SK-N-SH (cell line): ENCODE measurements at regions not wholly inside any gene's neighbourhood (a gene's known extent, or its start where the extent isn't known, plus 50 kb on each side); places are given as distances from the start of the nearest gene placed in this dataset.

Experiments
- CTCF ChIA-PET: fragments of 300-600, 350-600 bp; formaldehyde crosslinking; extraction: SDS; loops from one replicate; lab custom pipeline; 2021; lab: Yijun Ruan, JAX
- POLR2A ChIA-PET: fragments of 350-600 bp; sonication (Branson Sonifier 250); formaldehyde crosslinking; extraction: SDS; loops from one replicate; lab custom pipeline; 2020; ENCODE audit warnings: antibody characterized with exemption, inconsistent platforms; lab: Yijun Ruan, JAX
- DNase-seq: peaks from one replicate; pipeline ENCODE4 v3.0.0; 2012
- H2AFZ ChIP-seq: fragments of 200-600 bp; sonication (generic); 2 replicates; pipeline ENCODE4 v1.8.1; 2016; ENCODE audit warnings: antibody characterized with exemption, mild to moderate bottlenecking, low read depth
- H3F3A ChIP-seq: fragments of 200-600 bp; sonication (generic); replicated peaks from 2 replicates; pipeline ENCODE3; 2016; ENCODE audit warnings: antibody characterized with exemption, mild to moderate bottlenecking; ENCODE audit not compliant: insufficient read depth
- H3K27ac ChIP-seq, 2 experiments: fragments of 200-500 bp in 1 of 2; fragments of 200-600 bp in 1 of 2; sonication (Bioruptor generic) in 1 of 2; sonication (generic), shearing (Covaris generic) in 1 of 2; 2 replicates each; pipeline versions ENCODE4 v1.5.1 to v1.6.1; 2014 to 2016; ENCODE audit warnings: low read depth in 2 of 2, inconsistent platforms in 1 of 2, low read length in 1 of 2, mild to moderate bottlenecking in 1 of 2, mixed read lengths in 1 of 2
- H3K27me3 ChIP-seq: fragments of 200-600 bp; sonication (generic), shearing (Covaris generic); 2 replicates; pipeline ENCODE4 v1.6.1; 2016; ENCODE audit warnings: mixed run types; ENCODE audit not compliant: insufficient read depth
- H3K36me3 ChIP-seq, 2 experiments: fragments of 200-500 bp in 1 of 2; fragments of 200-600 bp in 1 of 2; sonication (Bioruptor generic) in 1 of 2; sonication (generic) in 1 of 2; replicated peaks in 1 of 2; 2 replicates each; pipeline versions ENCODE3 to v1.5.1; 2014 to 2016; ENCODE audit warnings: low read length in 1 of 2, mild to moderate bottlenecking in 1 of 2; ENCODE audit not compliant: insufficient read depth in 2 of 2, control insufficient read depth in 1 of 2
- H3K4me1 ChIP-seq, 2 experiments: fragments of 200-500 bp in 1 of 2; fragments of 200-600 bp in 1 of 2; sonication (Bioruptor generic) in 1 of 2; sonication (generic), shearing (Covaris generic) in 1 of 2; 2 replicates each; pipeline versions ENCODE4 v1.5.1 to v1.6.1; 2014 to 2016; ENCODE audit warnings: low read depth in 1 of 2, low read length in 1 of 2, mixed run types in 1 of 2; ENCODE audit not compliant: insufficient read depth in 2 of 2, control insufficient read depth in 1 of 2
- H3K4me2 ChIP-seq: fragments of 200-600 bp; sonication (generic), shearing (Covaris generic); 2 replicates; pipeline ENCODE4 v1.6.1; 2017; ENCODE audit warnings: mixed run types
- H3K4me3 ChIP-seq, 2 experiments: fragments of 200-500 bp in 1 of 2; fragments of 200-600 bp in 1 of 2; sonication (Bioruptor generic) in 1 of 2; sonication (generic), shearing (Covaris generic) in 1 of 2; 2 replicates each; pipeline versions ENCODE4 v1.5.1 to v1.8.1; 2014 to 2016; ENCODE audit warnings: low read depth in 2 of 2, inconsistent platforms in 1 of 2, low read length in 1 of 2, mild to moderate bottlenecking in 1 of 2, mixed read lengths in 1 of 2, moderate library complexity in 1 of 2
- H3K79me2 ChIP-seq: fragments of 200-600 bp; sonication (generic); 2 replicates; pipeline ENCODE4 v1.8.1; 2017; ENCODE audit warnings: mild to moderate bottlenecking; ENCODE audit not compliant: insufficient read depth
- H3K9ac ChIP-seq: fragments of 200-600 bp; sonication (generic); 2 replicates; pipeline ENCODE4 v1.6.1; 2017; ENCODE audit warnings: mixed run types
- H3K9me2 ChIP-seq: fragments of 200-600 bp; sonication (generic); 2 replicates; pipeline ENCODE4 v1.6.1; 2017; ENCODE audit warnings: mixed run types
- H3K9me3 ChIP-seq: fragments of 200-600 bp; sonication (generic); 2 replicates; pipeline ENCODE4 v1.6.1; 2017; ENCODE audit warnings: mixed run types, mild to moderate bottlenecking, moderate library complexity
- H4K20me1 ChIP-seq: fragments of 200-600 bp; sonication (generic); 2 replicates; pipeline ENCODE4 v1.6.1; 2017; ENCODE audit warnings: mild to moderate bottlenecking, mixed run types; ENCODE audit not compliant: insufficient read depth
- EP300 ChIP-seq, 2 experiments: IDR thresholded peaks; 2 replicates each; pipeline versions ENCODE4 v1.4.0 to v1.6.1; 2012; ENCODE audit warnings: borderline replicate concordance in 1 of 2, low read depth in 1 of 2, low read length in 1 of 2
- FOXJ3 ChIP-seq: sonication (generic); formaldehyde crosslinking; IDR thresholded peaks from 2 replicates; pipeline ENCODE4 v1.5.1; 2020; ENCODE audit warnings: mild to moderate bottlenecking, missing genetic modification reagents
- GABPA ChIP-seq: IDR thresholded peaks from 2 replicates; pipeline ENCODE4 v1.4.0; 2012; ENCODE audit warnings: low read depth, mild to moderate bottlenecking
- JUND ChIP-seq: IDR thresholded peaks from 2 replicates; pipeline ENCODE4 v1.4.0; 2012
- MEF2A ChIP-seq: IDR thresholded peaks from 2 replicates; pipeline ENCODE4 v1.4.0; 2012; ENCODE audit warnings: low read depth, borderline replicate concordance
- NFIC ChIP-seq: IDR thresholded peaks from 2 replicates; pipeline ENCODE4 v1.4.0; 2012; ENCODE audit warnings: borderline replicate concordance
- NRF1 ChIP-seq: IDR thresholded peaks from 2 replicates; pipeline ENCODE4 v1.6.1; 2012; ENCODE audit warnings: low read depth, mild to moderate bottlenecking, low read length
- POLR2AphosphoS5 ChIP-seq: IDR thresholded peaks from 2 replicates; pipeline ENCODE4 v1.6.1; 2012; ENCODE audit warnings: low read depth, low read length
- RAD21 ChIP-seq: IDR thresholded peaks from 2 replicates; pipeline ENCODE4 v1.6.1; 2012; ENCODE audit warnings: mild to moderate bottlenecking, low read length
- RCOR1 ChIP-seq: fragments of 150-350 bp; IDR thresholded peaks from 2 replicates; pipeline ENCODE4 v1.6.1; 2017; ENCODE audit warnings: antibody characterized with exemption, low read length
- RFX5 ChIP-seq: IDR thresholded peaks from 2 replicates; pipeline ENCODE4 v1.6.1; 2012; ENCODE audit warnings: mild to moderate bottlenecking, improper control_type of control experiment, low read length
- SIN3A ChIP-seq: IDR thresholded peaks from 2 replicates; pipeline ENCODE4 v1.6.1; 2012; ENCODE audit warnings: low read depth, mild to moderate bottlenecking, low read length, moderate library complexity, borderline replicate concordance
- TAF1 ChIP-seq: IDR thresholded peaks from 2 replicates; pipeline ENCODE4 v1.6.1; 2012; ENCODE audit warnings: low read depth, mild to moderate bottlenecking, low read length, moderate library complexity, borderline replicate concordance
- TCF12 ChIP-seq: IDR thresholded peaks from 2 replicates; pipeline ENCODE4 v1.4.0; 2012
- TEAD4 ChIP-seq: IDR thresholded peaks from 2 replicates; pipeline ENCODE4 v1.4.0; 2012; ENCODE audit warnings: mild to moderate bottlenecking, borderline replicate concordance; ENCODE audit not compliant: insufficient read depth
- WGBS: methylation state at CpG from one replicate; pipeline ENCODE4 v1.1.6; 2017; ENCODE audit warnings: low lambda C conversion rate; 5-methylcytosine and 5-hydroxymethylcytosine counted together
- TF ChIP-seq, protein P1 (sequence below): IDR thresholded peaks from 2 replicates; pipeline ENCODE4; 2012
- TF ChIP-seq, protein P2 (sequence below): IDR thresholded peaks from 2 replicates; pipeline ENCODE4 v1.4.0; 2012; ENCODE audit warnings: low read depth, borderline replicate concordance
- TF ChIP-seq, protein P3 (sequence below): IDR thresholded peaks from 2 replicates; pipeline ENCODE4 v1.4.0; 2012; ENCODE audit warnings: low read depth
- TF ChIP-seq, protein P4 (sequence below): IDR thresholded peaks from 2 replicates; pipeline ENCODE4 v1.6.1; 2012; ENCODE audit warnings: mild to moderate bottlenecking, low read depth, low read length, moderate library complexity
- TF ChIP-seq, protein P5 (sequence below): fragments of 150-350 bp; IDR thresholded peaks from 2 replicates; pipeline ENCODE4 v1.6.1; 2016; ENCODE audit warnings: mild to moderate bottlenecking, low read depth, low read length
- TF ChIP-seq, protein P6 (sequence below): IDR thresholded peaks from 2 replicates; pipeline ENCODE4 v1.4.0; 2012; ENCODE audit warnings: low read depth, borderline replicate concordance

DNA sequence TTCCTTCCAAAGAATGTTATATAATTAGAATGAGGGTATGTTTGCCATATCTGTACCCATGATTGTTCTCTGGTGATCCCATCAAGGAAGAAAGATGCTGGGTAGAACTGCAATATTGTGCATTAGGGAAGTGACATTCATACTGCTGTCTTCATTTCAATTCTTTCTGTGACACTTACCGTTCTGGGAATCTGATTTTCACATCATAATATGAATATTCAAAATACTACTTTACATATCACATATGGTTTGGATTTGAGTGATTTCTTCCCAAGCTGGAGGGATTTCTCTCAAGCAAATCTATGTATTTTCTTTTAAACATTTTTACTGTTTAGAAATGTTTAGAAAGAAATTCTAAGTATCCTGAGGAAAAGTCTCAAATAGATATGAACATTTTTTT lies 168.4 kb upstream of the DDX18 start:
- no peak overlapping the region for H3K4me2 ChIP-seq
- TF ChIP-seq, protein P1, sequence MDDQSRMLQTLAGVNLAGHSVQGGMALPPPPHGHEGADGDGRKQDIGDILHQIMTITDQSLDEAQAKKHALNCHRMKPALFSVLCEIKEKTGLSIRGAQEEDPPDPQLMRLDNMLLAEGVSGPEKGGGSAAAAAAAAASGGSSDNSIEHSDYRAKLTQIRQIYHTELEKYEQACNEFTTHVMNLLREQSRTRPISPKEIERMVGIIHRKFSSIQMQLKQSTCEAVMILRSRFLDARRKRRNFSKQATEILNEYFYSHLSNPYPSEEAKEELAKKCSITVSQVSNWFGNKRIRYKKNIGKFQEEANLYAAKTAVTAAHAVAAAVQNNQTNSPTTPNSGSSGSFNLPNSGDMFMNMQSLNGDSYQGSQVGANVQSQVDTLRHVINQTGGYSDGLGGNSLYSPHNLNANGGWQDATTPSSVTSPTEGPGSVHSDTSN, result no peak
- TF ChIP-seq FOXJ3 (CRISPR knock-in tag), result no peak
- TF ChIP-seq RAD21, result no peak
- TF ChIP-seq TCF12, result no peak
- no peak for TF ChIP-seq RFX5
- TF ChIP-seq NRF1, result no peak
- no peak for TF ChIP-seq JUND
- TF ChIP-seq, protein P2, sequence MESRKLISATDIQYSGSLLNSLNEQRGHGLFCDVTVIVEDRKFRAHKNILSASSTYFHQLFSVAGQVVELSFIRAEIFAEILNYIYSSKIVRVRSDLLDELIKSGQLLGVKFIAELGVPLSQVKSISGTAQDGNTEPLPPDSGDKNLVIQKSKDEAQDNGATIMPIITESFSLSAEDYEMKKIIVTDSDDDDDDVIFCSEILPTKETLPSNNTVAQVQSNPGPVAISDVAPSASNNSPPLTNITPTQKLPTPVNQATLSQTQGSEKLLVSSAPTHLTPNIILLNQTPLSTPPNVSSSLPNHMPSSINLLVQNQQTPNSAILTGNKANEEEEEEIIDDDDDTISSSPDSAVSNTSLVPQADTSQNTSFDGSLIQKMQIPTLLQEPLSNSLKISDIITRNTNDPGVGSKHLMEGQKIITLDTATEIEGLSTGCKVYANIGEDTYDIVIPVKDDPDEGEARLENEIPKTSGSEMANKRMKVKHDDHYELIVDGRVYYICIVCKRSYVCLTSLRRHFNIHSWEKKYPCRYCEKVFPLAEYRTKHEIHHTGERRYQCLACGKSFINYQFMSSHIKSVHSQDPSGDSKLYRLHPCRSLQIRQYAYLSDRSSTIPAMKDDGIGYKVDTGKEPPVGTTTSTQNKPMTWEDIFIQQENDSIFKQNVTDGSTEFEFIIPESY, result no peak
- no peak for TF ChIP-seq SIN3A
- TF ChIP-seq, all 33 proteins: peak for 0
- Histone ChIP-seq H3K79me2 (no peaks in the 10 kb centered on the region), H3F3A (no peaks in the 10 kb centered on the region), H3K4me1 (no peaks in the 10 kb centered on the region), H3K27me3 (no peaks in the 10 kb centered on the region), H3K9ac (no peak overlapping the region), H3K27ac (no peak overlapping the region), H3K9me3 (no peaks in the 10 kb centered on the region; the same call in 1 of the 2 replicates), H3K4me3 (no peak overlapping the region), H3K9me2 (no peaks in the 10 kb centered on the region), H2AFZ (no peak overlapping the region), H3K36me3 (no peaks in the 10 kb centered on the region), H4K20me1 (no peaks in the 10 kb centered on the region)
- ChIA-PET CTCF (interaction anchor here (0.6 to 1.3 kb wide), 2 partner anchors 15 to 125 kb away, joined by 3 to 4 read pairs; no protein-coding TSS in a partner anchor), POLR2A (no interaction called here)
- 7% methylated on average over 1 of the region's 1 CpG for WGBS
- DNase-seq, result no peak

DNA sequence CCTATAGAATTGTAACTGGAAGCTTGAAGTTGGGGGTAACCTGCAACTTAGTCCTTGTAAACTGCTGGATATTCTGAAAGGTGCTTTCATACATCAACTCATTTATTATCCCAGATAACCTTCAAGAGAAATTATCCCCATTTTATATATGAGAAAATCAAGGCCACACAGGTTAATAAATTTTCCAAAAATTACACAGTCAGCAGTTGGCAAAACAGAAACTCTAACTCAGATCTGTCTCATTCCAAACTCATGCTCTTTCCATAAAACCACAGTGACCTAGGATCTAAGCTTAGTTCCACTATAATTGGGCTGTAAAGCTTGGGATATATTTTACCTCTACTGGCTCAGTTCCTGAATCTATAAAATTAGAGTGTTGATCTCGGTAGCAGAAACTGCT lies 167.6 kb upstream of the DDX18 start:
- DNase-seq, result no peak
- H3K27me3 ChIP-seq, result no peaks in the 10 kb centered on the region
- H3K4me3 ChIP-seq, result no peak overlapping the region
- no peaks in the 10 kb centered on the region for H3K4me1 ChIP-seq
- H3F3A ChIP-seq, result no peaks in the 10 kb centered on the region
- no peaks in the 10 kb centered on the region for H3K36me3 ChIP-seq
- H3K27ac ChIP-seq, result no peak overlapping the region
- H3K4me2 ChIP-seq, result no peak overlapping the region
- no peak overlapping the region for H3K9ac ChIP-seq
- H2AFZ ChIP-seq, result no peak overlapping the region
- WGBS, result 9% methylated on average over 1 of the region's 1 CpG
- H4K20me1 ChIP-seq, result no peaks in the 10 kb centered on the region
- CTCF ChIA-PET, result interaction anchor here (1.3 kb wide), 1 partner anchor 14 kb away, joined by 4 read pairs; no protein-coding TSS in a partner anchor
- POLR2A ChIA-PET, result no interaction called here
- H3K9me3 ChIP-seq, result no peaks in the 10 kb centered on the region; the same call in 1 of the 2 replicates
- H3K9me2 ChIP-seq, result no peaks in the 10 kb centered on the region
- no peaks in the 10 kb centered on the region for H3K79me2 ChIP-seq
- TF ChIP-seq NFIC, result no peak
- TF ChIP-seq POLR2AphosphoS5, result no peak
- TF ChIP-seq RCOR1, result no peak
- no peak for TF ChIP-seq GABPA
- TF ChIP-seq FOXJ3 (CRISPR knock-in tag), result no peak
- no peak for TF ChIP-seq EP300 (IDR thresholded peaks at IDR 0.05; ENCODE audit: borderline replicate concordance in 1 of 2, low read depth in 1 of 2, low read length in 1 of 2)
- no peak for TF ChIP-seq MEF2A
- TF ChIP-seq, protein P3, sequence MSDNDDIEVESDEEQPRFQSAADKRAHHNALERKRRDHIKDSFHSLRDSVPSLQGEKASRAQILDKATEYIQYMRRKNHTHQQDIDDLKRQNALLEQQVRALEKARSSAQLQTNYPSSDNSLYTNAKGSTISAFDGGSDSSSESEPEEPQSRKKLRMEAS, result no peak
- no peak for TF ChIP-seq TEAD4
- TF ChIP-seq, protein P4, sequence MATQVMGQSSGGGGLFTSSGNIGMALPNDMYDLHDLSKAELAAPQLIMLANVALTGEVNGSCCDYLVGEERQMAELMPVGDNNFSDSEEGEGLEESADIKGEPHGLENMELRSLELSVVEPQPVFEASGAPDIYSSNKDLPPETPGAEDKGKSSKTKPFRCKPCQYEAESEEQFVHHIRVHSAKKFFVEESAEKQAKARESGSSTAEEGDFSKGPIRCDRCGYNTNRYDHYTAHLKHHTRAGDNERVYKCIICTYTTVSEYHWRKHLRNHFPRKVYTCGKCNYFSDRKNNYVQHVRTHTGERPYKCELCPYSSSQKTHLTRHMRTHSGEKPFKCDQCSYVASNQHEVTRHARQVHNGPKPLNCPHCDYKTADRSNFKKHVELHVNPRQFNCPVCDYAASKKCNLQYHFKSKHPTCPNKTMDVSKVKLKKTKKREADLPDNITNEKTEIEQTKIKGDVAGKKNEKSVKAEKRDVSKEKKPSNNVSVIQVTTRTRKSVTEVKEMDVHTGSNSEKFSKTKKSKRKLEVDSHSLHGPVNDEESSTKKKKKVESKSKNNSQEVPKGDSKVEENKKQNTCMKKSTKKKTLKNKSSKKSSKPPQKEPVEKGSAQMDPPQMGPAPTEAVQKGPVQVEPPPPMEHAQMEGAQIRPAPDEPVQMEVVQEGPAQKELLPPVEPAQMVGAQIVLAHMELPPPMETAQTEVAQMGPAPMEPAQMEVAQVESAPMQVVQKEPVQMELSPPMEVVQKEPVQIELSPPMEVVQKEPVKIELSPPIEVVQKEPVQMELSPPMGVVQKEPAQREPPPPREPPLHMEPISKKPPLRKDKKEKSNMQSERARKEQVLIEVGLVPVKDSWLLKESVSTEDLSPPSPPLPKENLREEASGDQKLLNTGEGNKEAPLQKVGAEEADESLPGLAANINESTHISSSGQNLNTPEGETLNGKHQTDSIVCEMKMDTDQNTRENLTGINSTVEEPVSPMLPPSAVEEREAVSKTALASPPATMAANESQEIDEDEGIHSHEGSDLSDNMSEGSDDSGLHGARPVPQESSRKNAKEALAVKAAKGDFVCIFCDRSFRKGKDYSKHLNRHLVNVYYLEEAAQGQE, result no peak
- no peak for TF ChIP-seq TAF1
- TF ChIP-seq, protein P5, sequence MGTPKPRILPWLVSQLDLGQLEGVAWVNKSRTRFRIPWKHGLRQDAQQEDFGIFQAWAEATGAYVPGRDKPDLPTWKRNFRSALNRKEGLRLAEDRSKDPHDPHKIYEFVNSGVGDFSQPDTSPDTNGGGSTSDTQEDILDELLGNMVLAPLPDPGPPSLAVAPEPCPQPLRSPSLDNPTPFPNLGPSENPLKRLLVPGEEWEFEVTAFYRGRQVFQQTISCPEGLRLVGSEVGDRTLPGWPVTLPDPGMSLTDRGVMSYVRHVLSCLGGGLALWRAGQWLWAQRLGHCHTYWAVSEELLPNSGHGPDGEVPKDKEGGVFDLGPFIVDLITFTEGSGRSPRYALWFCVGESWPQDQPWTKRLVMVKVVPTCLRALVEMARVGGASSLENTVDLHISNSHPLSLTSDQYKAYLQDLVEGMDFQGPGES, result no peak
- TF ChIP-seq, protein P6, sequence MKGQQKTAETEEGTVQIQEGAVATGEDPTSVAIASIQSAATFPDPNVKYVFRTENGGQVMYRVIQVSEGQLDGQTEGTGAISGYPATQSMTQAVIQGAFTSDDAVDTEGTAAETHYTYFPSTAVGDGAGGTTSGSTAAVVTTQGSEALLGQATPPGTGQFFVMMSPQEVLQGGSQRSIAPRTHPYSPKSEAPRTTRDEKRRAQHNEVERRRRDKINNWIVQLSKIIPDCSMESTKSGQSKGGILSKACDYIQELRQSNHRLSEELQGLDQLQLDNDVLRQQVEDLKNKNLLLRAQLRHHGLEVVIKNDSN, result no peak
